ENCODE measurements at regions not wholly inside any gene's neighbourhood (a gene's known extent, or its start where the extent isn't known, plus 50 kb on each side); places are given as distances from the start of the nearest gene placed in this dataset.

DNA sequence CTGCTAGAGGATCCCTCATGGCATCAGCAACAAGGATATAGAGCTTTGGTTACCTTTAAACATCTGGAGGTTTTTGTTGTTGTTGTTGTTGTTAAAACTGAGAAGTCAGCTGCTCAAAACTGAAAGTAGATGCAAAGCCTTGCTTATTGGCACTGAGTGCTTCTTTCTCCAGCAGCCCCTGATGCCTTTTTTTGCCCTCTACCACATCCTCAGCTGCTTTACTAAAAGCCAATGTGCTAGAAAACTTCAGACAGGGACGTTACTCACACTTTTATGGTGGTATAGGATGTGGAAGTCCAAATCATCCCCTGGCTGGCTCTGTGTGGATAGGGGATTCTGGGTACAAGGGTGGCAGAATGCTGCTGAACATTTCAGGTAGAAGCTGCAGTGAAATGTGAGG, 78.3 kb upstream of the CHST9 start:
- no peak for DNase-seq (ENCODE audit: low spot score)

DNA sequence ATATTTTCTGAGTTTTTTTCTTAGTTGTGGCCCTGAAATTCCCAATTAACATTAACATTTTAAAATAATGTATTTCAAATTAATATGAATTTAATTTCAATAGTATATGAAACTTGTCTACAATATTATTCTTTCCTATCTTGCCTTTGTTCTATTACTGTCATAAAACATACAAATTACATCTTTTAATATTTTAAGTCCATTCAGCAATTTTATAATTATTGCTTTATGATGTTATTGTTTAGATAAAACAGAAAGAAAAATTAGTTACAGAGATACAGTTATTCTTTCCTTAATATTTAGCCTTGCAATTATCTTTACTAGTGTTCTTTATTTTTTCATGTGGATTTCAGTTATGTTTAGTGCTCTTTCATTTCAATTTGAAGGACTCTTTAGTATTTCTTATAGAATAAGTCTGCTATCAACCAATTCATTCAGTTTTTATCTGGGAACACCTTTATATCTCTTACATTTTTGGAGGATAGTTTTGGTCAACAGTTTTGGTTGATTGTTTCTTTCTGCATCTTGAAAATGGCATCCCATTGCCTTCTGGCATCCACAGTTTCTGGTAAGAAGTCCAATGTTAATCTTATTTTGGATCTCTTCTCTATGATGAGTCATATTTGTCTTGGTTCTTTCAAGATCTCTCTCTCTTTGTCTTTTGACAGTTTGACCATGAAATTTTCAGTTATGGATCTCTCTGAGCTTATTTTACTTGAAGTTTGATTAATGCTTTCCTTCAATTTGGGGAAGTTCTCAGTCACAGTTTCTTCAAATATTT, 76.9 kb upstream of the CHST9 start:
- DNase-seq (ENCODE audit: low spot score) = no peak

DNA sequence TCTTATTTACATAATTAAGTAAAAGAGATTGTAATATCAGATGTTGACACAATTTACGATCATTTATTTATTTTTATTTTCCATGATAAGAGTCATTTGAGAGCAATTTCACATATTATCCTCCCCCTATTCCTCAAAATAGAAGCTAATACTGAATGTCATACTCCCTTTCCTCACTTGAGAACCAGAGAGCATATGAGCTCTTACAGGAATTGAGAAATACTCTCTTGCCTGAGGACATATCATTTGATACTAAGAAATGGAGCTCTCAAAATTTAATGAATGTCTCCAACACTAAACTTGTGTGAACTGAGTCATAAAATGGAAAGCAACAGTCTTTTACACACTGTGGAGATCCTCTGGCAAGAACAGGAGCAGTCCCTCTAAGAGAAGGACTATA, 68.5 kb upstream of the CHST9 start:
- DNase-seq (ENCODE audit: low spot score) = no peak

DNA sequence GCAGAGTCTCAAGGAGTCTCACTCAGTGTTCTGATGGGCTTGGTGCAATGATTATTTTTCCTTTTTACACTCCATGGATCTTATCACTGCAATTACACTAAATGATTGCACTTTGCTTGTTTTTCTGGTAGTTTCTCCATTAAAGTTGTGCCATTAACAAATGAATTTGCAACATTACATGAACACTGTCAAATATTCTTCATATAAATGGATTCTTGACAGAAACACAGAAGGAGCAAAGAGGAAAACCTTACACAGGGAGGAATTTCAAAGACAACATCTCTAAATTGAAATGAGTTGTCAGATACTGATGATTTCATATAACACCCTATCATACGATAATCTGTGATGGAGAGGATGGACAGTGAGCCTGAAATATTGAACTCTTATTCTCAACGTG, 65.4 kb upstream of the CHST9 start:
- DNase-seq (ENCODE audit: low spot score) = no peak

GRCh38 chr18:27249933-27250332, 64.8 kb upstream of the CHST9 start:
- DNase-seq (ENCODE audit: low spot score) = no peak

DNA sequence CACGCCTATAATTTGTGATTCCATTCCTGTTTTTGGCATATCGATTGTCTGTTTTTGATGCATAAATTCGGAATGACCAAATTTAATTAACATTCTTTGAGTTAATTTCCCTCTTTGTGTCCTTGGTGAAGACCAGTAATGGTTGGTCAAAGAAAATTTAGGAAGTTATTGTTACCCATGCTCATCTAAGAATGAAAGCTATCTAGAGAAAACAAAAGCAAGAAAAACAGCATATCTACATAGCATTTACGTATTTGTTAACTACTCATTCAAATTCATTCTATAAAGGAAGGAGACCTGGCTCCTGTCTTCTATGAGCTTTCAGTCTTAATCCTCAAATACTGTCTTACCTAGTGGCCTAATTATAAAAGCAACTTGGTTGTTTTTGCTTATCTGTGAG, 59.2 kb upstream of the CHST9 start:
- no peak for DNase-seq (ENCODE audit: low spot score)

- no peak for DNase-seq (ENCODE audit: low spot score)
Observed at GRCh38 chr18:27242392-27243047, 57.4 kb upstream of the CHST9 start.

GRCh38 chr18:27240383-27240782, 55.3 kb upstream of the CHST9 start:
- no peak for DNase-seq (ENCODE audit: low spot score)

DNA sequence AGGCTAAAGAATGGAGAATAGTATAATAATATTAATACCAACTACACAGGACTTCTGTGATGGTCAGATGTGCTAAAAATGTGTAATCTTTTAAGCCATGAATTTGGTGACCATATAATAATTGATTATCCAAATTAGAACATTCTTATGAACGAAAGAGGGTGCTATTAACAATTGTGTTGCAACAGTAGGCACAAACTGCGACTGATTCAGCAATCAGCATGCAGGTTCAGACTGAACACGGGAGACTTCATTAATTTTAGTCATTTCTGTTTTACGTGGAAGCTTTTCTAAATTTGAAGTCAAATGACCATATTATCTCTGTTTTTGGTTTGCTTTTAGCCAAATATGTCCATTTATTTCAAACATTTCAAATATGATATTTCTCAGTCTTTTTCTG, 54.6 kb upstream of the CHST9 start:
- DNase-seq (ENCODE audit: low spot score) = no peak

GRCh38 chr18:27235218-27235870, 50.2 kb upstream of the CHST9 start:
- no peak for DNase-seq (ENCODE audit: low spot score)

Measured in D341Med (cell line).